Endothelial cell of umbilical vein (primary cell): ENCODE measurements at regions not wholly inside any gene's neighbourhood (a gene's known extent, or its start where the extent isn't known, plus 50 kb on each side); places are given as distances from the start of the nearest gene placed in this dataset.

Experiments
- BruUV-seq: library from RNA; stranded (reverse); fragments of 400-500 nt; replicated peaks from 2 replicates; lab custom pipeline; 2021; lab: Mats Ljungman, UMichigan
- CTCF ChIA-PET: fragments of 300-600, 350-600 bp; sonication (Branson Sonifier 250); formaldehyde crosslinking; loops from one replicate; lab custom pipeline; 2021; ENCODE audit warnings: antibody characterized with exemption, inconsistent platforms; lab: Charles Lee
- POLR2A ChIA-PET: fragments of 300-600, 350-600 bp; sonication (Branson Sonifier 250); formaldehyde crosslinking; loops from one replicate; lab custom pipeline; 2021; ENCODE audit warnings: antibody characterized with exemption, inconsistent platforms; lab: Charles Lee
- DNase-seq: peaks from one replicate; pipeline ENCODE4 v3.0.0-alpha.2; 2011; ENCODE audit warnings: low read depth, low spot score
- FAIRE-seq: peaks from 2 replicates; lab custom pipeline; 2011; peaks lifted over from hg19 to GRCh38; lab: Jason Lieb, UNC
- H2AFZ ChIP-seq: 2 replicates; pipeline ENCODE4 v1.6.0; 2012; ENCODE audit warnings: low read depth, low read length, control low read depth, inconsistent platforms
- H3K27ac ChIP-seq: 2 replicates; pipeline ENCODE4 v1.5.1; 2011; ENCODE audit warnings: low read depth, mild to moderate bottlenecking, control low read depth, low read length, moderate library complexity; ENCODE audit not compliant: insufficient read depth
- H3K27me3 ChIP-seq, 2 experiments: 2 replicates each; pipeline versions ENCODE4 v1.6.0 to v1.6.1; 2011; ENCODE audit warnings: low read length in 2 of 2, mixed read lengths in 1 of 2; ENCODE audit not compliant: control insufficient read depth in 2 of 2, insufficient read depth in 2 of 2
- H3K36me3 ChIP-seq, 2 experiments: 2 replicates in 1 of 2; 3 replicates in 1 of 2; pipeline ENCODE4 v1.5.1; 2011; ENCODE audit warnings: low read length in 2 of 2, mild to moderate bottlenecking in 1 of 2, moderate library complexity in 1 of 2; ENCODE audit not compliant: control insufficient read depth in 2 of 2, insufficient read depth in 2 of 2; ENCODE audit errors: extremely low read depth in 1 of 2
- H3K4me1 ChIP-seq: 3 replicates; pipeline ENCODE4 v1.5.1; 2011; ENCODE audit warnings: mild to moderate bottlenecking, low read length; ENCODE audit not compliant: control insufficient read depth, insufficient read depth; ENCODE audit errors: extremely low read depth
- H3K4me2 ChIP-seq: 2 replicates; pipeline ENCODE4 v1.6.1; 2011; ENCODE audit warnings: low read length, control low read depth, mixed read lengths; ENCODE audit not compliant: insufficient read depth
- H3K4me3 ChIP-seq, 3 experiments: fragments of 200-600 bp in 1 of 3; sonication (generic), shearing (Covaris generic) in 1 of 3; replicated peaks in 1 of 3; 2 replicates each; pipeline ENCODE4 v1.5.1; 2011 to 2016; ENCODE audit warnings: control low read depth in 3 of 3, low read length in 3 of 3, mild to moderate bottlenecking in 2 of 3, inconsistent platforms in 1 of 3, low read depth in 1 of 3, moderate library complexity in 1 of 3; ENCODE audit not compliant: insufficient read depth in 1 of 3
- H3K79me2 ChIP-seq: 2 replicates; pipeline ENCODE4 v1.6.0; 2012; ENCODE audit warnings: low read length, inconsistent platforms; ENCODE audit not compliant: control insufficient read depth, insufficient read depth
- H3K9ac ChIP-seq: replicated peaks from 2 replicates; pipeline ENCODE3; 2011; ENCODE audit warnings: low read length, control low read depth; ENCODE audit not compliant: insufficient read depth; ENCODE audit errors: extremely low read depth
- H3K9me1 ChIP-seq: replicated peaks from 3 replicates; pipeline ENCODE4 v1.6.0; 2011; ENCODE audit warnings: mild to moderate bottlenecking, low read length; ENCODE audit not compliant: control insufficient read depth, insufficient read depth; ENCODE audit errors: extremely low read depth
- H3K9me3 ChIP-seq: replicated peaks from 2 replicates; pipeline ENCODE4 v1.5.1; 2012; ENCODE audit warnings: low read length, inconsistent platforms; ENCODE audit not compliant: control insufficient read depth, insufficient read depth
- H4K20me1 ChIP-seq: replicated peaks from 2 replicates; pipeline ENCODE3; 2011; ENCODE audit warnings: mild to moderate bottlenecking, low read length; ENCODE audit not compliant: control insufficient read depth, insufficient read depth; ENCODE audit errors: extremely low read depth
- EZH2 ChIP-seq: IDR thresholded peaks from 2 replicates; pipeline ENCODE4 v1.6.1; 2012; ENCODE audit warnings: borderline replicate concordance, low read depth, mild to moderate bottlenecking, moderate library complexity, low read length, inconsistent platforms; ENCODE audit not compliant: severe bottlenecking
- FOS ChIP-seq: IDR thresholded peaks from 2 replicates; pipeline ENCODE4 v1.6.1; 2011; ENCODE audit warnings: mild to moderate bottlenecking, low read length, moderate library complexity, borderline replicate concordance; ENCODE audit not compliant: insufficient read depth
- GATA2 ChIP-seq: IDR thresholded peaks from 2 replicates; pipeline ENCODE4 v1.7.0; 2011; ENCODE audit warnings: low read depth, mild to moderate bottlenecking, moderate library complexity, mixed read lengths, low read length; ENCODE audit not compliant: insufficient read length, insufficient read depth
- JUN ChIP-seq: IDR thresholded peaks from 2 replicates; pipeline ENCODE4 v1.6.1; 2011; ENCODE audit warnings: borderline replicate concordance, low read depth; ENCODE audit not compliant: insufficient read length, insufficient read depth
- MYC ChIP-seq: IDR thresholded peaks from one replicate; pipeline ENCODE4 v1.6.1; 2011; ENCODE audit warnings: mild to moderate bottlenecking, low read depth, low read length
- POLR2A ChIP-seq: IDR thresholded peaks from 2 replicates; pipeline ENCODE4 v1.6.1; 2012; ENCODE audit warnings: low read depth, mild to moderate bottlenecking, control low read depth, low read length
- POLR2AphosphoS5 ChIP-seq: IDR thresholded peaks from 2 replicates; pipeline ENCODE4 v1.6.1; 2012; ENCODE audit warnings: low read depth, mild to moderate bottlenecking, control low read depth, low read length, moderate library complexity; ENCODE audit not compliant: insufficient read depth
- dilution Hi-C: fragments of 300-500 bp; cut with MboI; formaldehyde crosslinking; loops from one replicate; pipeline ENCODE4 v1.15.0; 2019; ENCODE audit warnings: low sequenced_read_pairs; ENCODE audit not compliant: extremely low pct_ligation_motif_present
- intact Hi-C: fragments of 100-400 bp; cut with micrococcal nuclease; formaldehyde crosslinking; loops from one replicate; pipeline ENCODE4 v1.10.0; 2022
- TF ChIP-seq, protein P1 (sequence below): IDR thresholded peaks from 2 replicates; pipeline ENCODE4 v1.6.1; 2011; ENCODE audit not compliant: insufficient read depth, insufficient read length
- TF ChIP-seq, protein P2 (sequence below), 2 donors: IDR thresholded peaks; 1 replicate in 1 of 2; 2 replicates in 1 of 2; pipeline ENCODE4 v1.5.1; 2011; ENCODE audit warnings: low read length in 2 of 2, mild to moderate bottlenecking in 2 of 2, moderate library complexity in 2 of 2, control low read depth in 1 of 2, inconsistent platforms in 1 of 2, low read depth in 1 of 2; ENCODE audit not compliant: insufficient read depth in 1 of 2; ENCODE audit errors: extremely low read depth in 1 of 2

DNA sequence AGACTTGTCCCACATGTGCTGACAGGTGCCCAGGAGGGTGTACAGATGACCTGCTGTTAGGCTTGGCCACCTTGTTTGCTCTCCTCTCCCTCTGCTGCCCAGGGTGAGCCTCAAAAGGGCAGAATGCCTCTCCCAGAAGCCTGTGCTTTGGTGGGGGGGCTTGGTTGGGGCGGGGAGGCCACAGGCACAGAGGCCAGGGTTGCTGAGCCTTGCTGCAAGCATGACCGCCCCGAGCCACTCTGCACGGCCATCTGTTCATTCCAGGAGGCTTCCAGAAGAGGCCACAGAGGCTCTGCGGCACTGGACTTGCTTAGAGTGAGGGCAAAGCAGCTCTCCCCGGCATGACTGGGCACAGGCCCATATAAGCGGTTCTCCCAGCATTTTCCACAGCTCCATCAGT is 190.8 kb downstream of the GLRX3 start:
- DNase-seq (no peak), FAIRE-seq (no peak)
- Histone ChIP-seq H3K79me2 (no peaks in the 10 kb centered on the region), H3K4me2 (no peak overlapping the region), H3K36me3 (no peaks in the 10 kb centered on the region), H3K9me1 (no peaks in the 10 kb centered on the region), H3K4me1 (no peaks in the 10 kb centered on the region), H3K9me3 (peaks cover 4% of the 10 kb centered on the region), H2AFZ (no peak overlapping the region), H4K20me1 (no peaks in the 10 kb centered on the region), H3K27me3 (no peaks in the 10 kb centered on the region), H3K27ac (no peak overlapping the region), H3K4me3 (no peak overlapping the region), H3K9ac (no peak overlapping the region)
- BruUV-seq, result no TSS peak
- TF ChIP-seq POLR2AphosphoS5 (no peak), FOS (no peak), MYC (no peak), GATA2 (no peak), EZH2 (no peak), JUN (no peak), POLR2A (no peak)
- TF ChIP-seq, protein P1, sequence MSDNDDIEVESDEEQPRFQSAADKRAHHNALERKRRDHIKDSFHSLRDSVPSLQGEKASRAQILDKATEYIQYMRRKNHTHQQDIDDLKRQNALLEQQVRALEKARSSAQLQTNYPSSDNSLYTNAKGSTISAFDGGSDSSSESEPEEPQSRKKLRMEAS, result no peak
- TF ChIP-seq, protein P2, sequence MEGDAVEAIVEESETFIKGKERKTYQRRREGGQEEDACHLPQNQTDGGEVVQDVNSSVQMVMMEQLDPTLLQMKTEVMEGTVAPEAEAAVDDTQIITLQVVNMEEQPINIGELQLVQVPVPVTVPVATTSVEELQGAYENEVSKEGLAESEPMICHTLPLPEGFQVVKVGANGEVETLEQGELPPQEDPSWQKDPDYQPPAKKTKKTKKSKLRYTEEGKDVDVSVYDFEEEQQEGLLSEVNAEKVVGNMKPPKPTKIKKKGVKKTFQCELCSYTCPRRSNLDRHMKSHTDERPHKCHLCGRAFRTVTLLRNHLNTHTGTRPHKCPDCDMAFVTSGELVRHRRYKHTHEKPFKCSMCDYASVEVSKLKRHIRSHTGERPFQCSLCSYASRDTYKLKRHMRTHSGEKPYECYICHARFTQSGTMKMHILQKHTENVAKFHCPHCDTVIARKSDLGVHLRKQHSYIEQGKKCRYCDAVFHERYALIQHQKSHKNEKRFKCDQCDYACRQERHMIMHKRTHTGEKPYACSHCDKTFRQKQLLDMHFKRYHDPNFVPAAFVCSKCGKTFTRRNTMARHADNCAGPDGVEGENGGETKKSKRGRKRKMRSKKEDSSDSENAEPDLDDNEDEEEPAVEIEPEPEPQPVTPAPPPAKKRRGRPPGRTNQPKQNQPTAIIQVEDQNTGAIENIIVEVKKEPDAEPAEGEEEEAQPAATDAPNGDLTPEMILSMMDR (IDR thresholded peaks at IDR 0.05; ENCODE audit: extremely low read depth in 1 of 2, insufficient read depth in 1 of 2, low read depth in 1 of 2, low read length in 2 of 2), result no peak
- ChIA-PET POLR2A (no interaction called here), CTCF (no interaction called here)
- intact Hi-C loops, result no loop called here
- dilution Hi-C loops, result no loop called here
